IMR-90 (cell line): ENCODE measurements at regions not wholly inside any gene's neighbourhood (a gene's known extent, or its start where the extent isn't known, plus 50 kb on each side); places are given as distances from the start of the nearest gene placed in this dataset.

Experiments used
- ATAC-seq: fragments of 200-7000 bp; cut with Tn5 transposase; 2 replicates; pipeline ENCODE4 v1.9.1; 2020; ENCODE audit warnings: low read depth, mild to moderate bottlenecking, moderate library complexity
- BruUV-seq: library from RNA; stranded (reverse); fragments of 400-500 nt; replicated peaks from 2 replicates; lab custom pipeline; 2021; lab: Mats Ljungman, UMichigan
- CTCF ChIA-PET: fragments of 300-600 bp; formaldehyde crosslinking; extraction: SDS; loops from one replicate; lab custom pipeline; 2021; ENCODE audit warnings: antibody characterized with exemption; lab: Yijun Ruan, JAX
- POLR2A ChIA-PET: fragments of 300-600 bp; sonication (Branson Sonifier 250); formaldehyde crosslinking; loops from one replicate; lab custom pipeline; 2022; ENCODE audit warnings: antibody characterized with exemption; ENCODE audit not compliant: unreplicated experiment; lab: Charles Lee
- DNase-seq: peaks from one replicate; pipeline ENCODE4 v3.0.0; 2013
- H2AFZ ChIP-seq: replicated peaks from 2 replicates; pipeline ENCODE3; 2013; ENCODE audit warnings: low read length, mild to moderate bottlenecking; ENCODE audit not compliant: poor library complexity
- H2AK5ac ChIP-seq: 2 replicates; pipeline ENCODE4 v1.6.1; 2013; ENCODE audit warnings: low read depth, low read length, inconsistent platforms
- H2AK9ac ChIP-seq: replicated peaks from 2 replicates; pipeline ENCODE3; 2013; ENCODE audit warnings: mild to moderate bottlenecking, low read depth, low read length, moderate library complexity; ENCODE audit not compliant: poor library complexity
- H2BK120ac ChIP-seq: 2 replicates; pipeline ENCODE4 v1.6.1; 2013; ENCODE audit warnings: low read depth, low read length, inconsistent platforms
- H2BK15ac ChIP-seq: 3 replicates; pipeline ENCODE4 v1.6.1; 2013; ENCODE audit warnings: low read depth, low read length, inconsistent platforms
- H2BK20ac ChIP-seq: 2 replicates; pipeline ENCODE4 v1.6.1; 2013; ENCODE audit warnings: low read depth, mild to moderate bottlenecking, inconsistent platforms, low read length, moderate library complexity
- H2BK5ac ChIP-seq: 2 replicates; pipeline ENCODE4 v1.6.1; 2013; ENCODE audit warnings: mild to moderate bottlenecking, low read depth, low read length, inconsistent platforms; ENCODE audit not compliant: poor library complexity, severe bottlenecking
- H3K14ac ChIP-seq: replicated peaks from 2 replicates; pipeline ENCODE4 v1.6.1; 2013; ENCODE audit warnings: low read depth, low read length, inconsistent platforms
- H3K18ac ChIP-seq: 2 replicates; pipeline ENCODE4 v1.6.1; 2013; ENCODE audit warnings: low read depth, low read length, control low read depth
- H3K23ac ChIP-seq: 2 replicates; pipeline ENCODE4 v1.6.1; 2013; ENCODE audit warnings: low read depth, low read length, inconsistent platforms
- H3K27ac ChIP-seq: 2 replicates; pipeline ENCODE4 v1.5.1; 2013; ENCODE audit warnings: mild to moderate bottlenecking, control low read depth, low read length; ENCODE audit not compliant: insufficient read depth
- H3K27me3 ChIP-seq: 2 replicates; pipeline ENCODE4 v1.6.1; 2013; ENCODE audit warnings: low read length; ENCODE audit not compliant: control insufficient read depth, insufficient read depth
- H3K36me3 ChIP-seq: 2 replicates; pipeline ENCODE4 v1.6.1; 2013; ENCODE audit warnings: low read length, mixed read lengths; ENCODE audit not compliant: control insufficient read depth, insufficient read depth
- H3K4ac ChIP-seq: 2 replicates; pipeline ENCODE4 v1.6.1; 2013; ENCODE audit warnings: low read depth, low read length, inconsistent platforms
- H3K4me1 ChIP-seq: 2 replicates; pipeline ENCODE4 v1.6.1; 2013; ENCODE audit warnings: low read length, mixed read lengths; ENCODE audit not compliant: control insufficient read depth, insufficient read depth
- H3K4me2 ChIP-seq: 2 replicates; pipeline ENCODE4 v1.6.1; 2013; ENCODE audit warnings: low read depth, mild to moderate bottlenecking, control low read depth, low read length, moderate library complexity
- H3K4me3 ChIP-seq: 2 replicates; pipeline ENCODE4 v1.5.1; 2013; ENCODE audit warnings: low read depth, mild to moderate bottlenecking, control low read depth, low read length, moderate library complexity; ENCODE audit not compliant: insufficient read depth
- H3K56ac ChIP-seq: 2 replicates; pipeline ENCODE4 v1.6.1; 2013; ENCODE audit warnings: low read length, inconsistent platforms; ENCODE audit not compliant: insufficient read depth; ENCODE audit errors: extremely low read depth
- H3K79me1 ChIP-seq, 2 experiments: 2 replicates each; pipeline ENCODE4 v1.6.1; 2013; ENCODE audit warnings: low read length in 2 of 2, inconsistent platforms in 1 of 2, low read depth in 1 of 2
- H3K9ac ChIP-seq: 2 replicates; pipeline ENCODE4 v1.6.1; 2013; ENCODE audit warnings: low read depth, low read length, control low read depth
- H3K9me1 ChIP-seq: 2 replicates; pipeline ENCODE4 v1.6.1; 2013; ENCODE audit warnings: low read length, inconsistent platforms; ENCODE audit not compliant: insufficient read depth
- H3K9me3 ChIP-seq: 2 replicates; pipeline ENCODE4 v1.6.1; 2013; ENCODE audit warnings: low read length; ENCODE audit not compliant: control insufficient read depth, insufficient read depth
- H4K20me1 ChIP-seq: 2 replicates; pipeline ENCODE4 v1.6.1; 2013; ENCODE audit warnings: low read length, inconsistent platforms; ENCODE audit not compliant: insufficient read depth
- H4K5ac ChIP-seq: 2 replicates; pipeline ENCODE4 v1.6.1; 2013; ENCODE audit warnings: mild to moderate bottlenecking, low read depth, low read length, control low read depth
- H4K8ac ChIP-seq, 2 experiments: 2 replicates each; pipeline ENCODE4 v1.6.1; 2013; ENCODE audit warnings: low read depth in 2 of 2, low read length in 2 of 2, control low read depth in 1 of 2, inconsistent platforms in 1 of 2
- H4K91ac ChIP-seq: 2 replicates; pipeline ENCODE4 v1.6.1; 2013; ENCODE audit warnings: low read depth, low read length, inconsistent platforms; ENCODE audit not compliant: insufficient read depth
- CEBPB ChIP-seq: IDR thresholded peaks from 2 replicates; pipeline ENCODE4 v1.6.1; 2012; ENCODE audit warnings: low read depth, low read length, improper control_type of control experiment
- MAFK ChIP-seq: IDR thresholded peaks from 2 replicates; pipeline ENCODE4 v1.6.1; 2012; ENCODE audit warnings: low read depth, low read length, improper control_type of control experiment
- WGBS, 2 experiments: methylation state at CpG; one replicate each; pipeline versions ENCODE4 v1.1.5 to v1.1.7; 2013; ENCODE audit warnings: missing lambda C conversion rate in 2 of 2; ENCODE audit not compliant: insufficient read length in 1 of 2; ENCODE audit errors: extremely low coverage in 2 of 2; 5-methylcytosine and 5-hydroxymethylcytosine counted together
- dilution Hi-C: fragments of 300-500 bp; cut with HindIII; formaldehyde crosslinking; loops from one replicate; pipeline ENCODE4 v1.14.3; 2018; ENCODE audit warnings: low sequenced_read_pairs; ENCODE audit not compliant: unreplicated experiment
- in situ Hi-C: fragments of 300-500 bp; cut with MboI; formaldehyde crosslinking; loops from 3 replicates; pipeline ENCODE4 v1.14.3; 2019; ENCODE audit warnings: low sequenced_read_pairs, inconsistent platforms, mixed read lengths
- intact Hi-C: fragments of 100-400 bp; cut with micrococcal nuclease; formaldehyde crosslinking; loops from 2 replicates; pipeline ENCODE4 v1.10.0; 2022

GRCh38 chr6:74213995-74214394 is 518.0 kb downstream of the CD109 start:
- in situ Hi-C loops = no loop called here

More at GRCh38 chr6:74213995-74214394, 518.0 kb downstream of the CD109 start:
- H3K14ac ChIP-seq = no peak overlapping the region; the same call in 1 of the 2 replicates
- H2AFZ ChIP-seq = no peak overlapping the region
- H2AK5ac ChIP-seq = no peak overlapping the region
- no peak overlapping the region for H3K4ac ChIP-seq
- no peak overlapping the region for H2BK120ac ChIP-seq
- H2BK15ac ChIP-seq = no peak overlapping the region
- POLR2A ChIA-PET = no interaction called here
- H4K20me1 ChIP-seq = no peaks in the 10 kb centered on the region
- CTCF ChIA-PET = no interaction called here
- no CpG with 5 or more reads among the region's 2 CpGs for WGBS, 2 experiments
- peak; percentile 36 for DNase-seq
- no peaks in the 10 kb centered on the region for H3K4me1 ChIP-seq
- no peak overlapping the region for H3K27ac ChIP-seq
- intact Hi-C loops (no loop called here), dilution Hi-C loops (no loop called here)
- no peak overlapping the region for H4K8ac ChIP-seq
- H3K79me1 ChIP-seq = no peaks in the 10 kb centered on the region
- H3K9ac ChIP-seq = no peak overlapping the region
- H3K27me3 ChIP-seq = no peaks in the 10 kb centered on the region
- H2AK9ac ChIP-seq = no peak overlapping the region
- H3K4me2 ChIP-seq = no peak overlapping the region
- ATAC-seq = no peak
- no peaks in the 10 kb centered on the region for H3K9me3 ChIP-seq
- H3K36me3 ChIP-seq = no peaks in the 10 kb centered on the region
- H3K4me3 ChIP-seq = no peak overlapping the region
- H4K91ac ChIP-seq = no peak overlapping the region
- no TSS peak for BruUV-seq
- H3K23ac ChIP-seq = no peak overlapping the region
- no peak overlapping the region for H2BK5ac ChIP-seq
- H3K18ac ChIP-seq = no peak overlapping the region; the same call in 1 of the 2 replicates
- H3K56ac ChIP-seq = no peak overlapping the region
- no peak overlapping the region for H2BK20ac ChIP-seq
- H3K9me1 ChIP-seq = no peaks in the 10 kb centered on the region
- H4K5ac ChIP-seq = no peak overlapping the region
- TF ChIP-seq CEBPB (peak; percentile 2; the same call in 1 of the 2 replicates), MAFK (no peak)
